ENCODE measurements at regions not wholly inside any gene's neighbourhood (a gene's known extent, or its start where the extent isn't known, plus 50 kb on each side); places are given as distances from the start of the nearest gene placed in this dataset.
A peak's percentile ranks its signal among the peaks of the same experiment; 100 is the strongest.

- TF ChIP-seq EGR1 (IDR thresholded peaks at IDR 0.05; ENCODE audit: borderline replicate concordance in 1 of 2, low read depth in 2 of 2, low read length in 2 of 2) (no peak), FOXK2 (IDR thresholded peaks at IDR 0.05) (no peak), SMAD5 (IDR thresholded peaks at IDR 0.05; ENCODE audit: low read depth) (no peak), ZNF207 (IDR thresholded peaks at IDR 0.05; ENCODE audit: borderline replicate concordance) (no peak), DPF2 (IDR thresholded peaks at IDR 0.05) (peak; percentile 54; the same call in 1 of the 2 replicates), NBN (IDR thresholded peaks at IDR 0.05) (0 out of 2 replicates have a peak, but pooled peaks have one; percentile 27), SPI1 (IDR thresholded peaks at IDR 0.05; ENCODE audit: borderline replicate concordance, insufficient read depth, low read depth, low read length) (peak; percentile 56; the same call in 1 of the 2 replicates), FOXM1 (IDR thresholded peaks at IDR 0.05; ENCODE audit: low read depth, low read length) (no peak), TCF7 (IDR thresholded peaks at IDR 0.05; ENCODE audit: borderline replicate concordance) (no peak), ZBTB40 (IDR thresholded peaks at IDR 0.05; ENCODE audit: borderline replicate concordance) (no peak), SIN3A (IDR thresholded peaks at IDR 0.05; ENCODE audit: low read depth, low read length) (no peak)
- TF ChIP-seq, protein P1, sequence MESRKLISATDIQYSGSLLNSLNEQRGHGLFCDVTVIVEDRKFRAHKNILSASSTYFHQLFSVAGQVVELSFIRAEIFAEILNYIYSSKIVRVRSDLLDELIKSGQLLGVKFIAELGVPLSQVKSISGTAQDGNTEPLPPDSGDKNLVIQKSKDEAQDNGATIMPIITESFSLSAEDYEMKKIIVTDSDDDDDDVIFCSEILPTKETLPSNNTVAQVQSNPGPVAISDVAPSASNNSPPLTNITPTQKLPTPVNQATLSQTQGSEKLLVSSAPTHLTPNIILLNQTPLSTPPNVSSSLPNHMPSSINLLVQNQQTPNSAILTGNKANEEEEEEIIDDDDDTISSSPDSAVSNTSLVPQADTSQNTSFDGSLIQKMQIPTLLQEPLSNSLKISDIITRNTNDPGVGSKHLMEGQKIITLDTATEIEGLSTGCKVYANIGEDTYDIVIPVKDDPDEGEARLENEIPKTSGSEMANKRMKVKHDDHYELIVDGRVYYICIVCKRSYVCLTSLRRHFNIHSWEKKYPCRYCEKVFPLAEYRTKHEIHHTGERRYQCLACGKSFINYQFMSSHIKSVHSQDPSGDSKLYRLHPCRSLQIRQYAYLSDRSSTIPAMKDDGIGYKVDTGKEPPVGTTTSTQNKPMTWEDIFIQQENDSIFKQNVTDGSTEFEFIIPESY (IDR thresholded peaks at IDR 0.05), result no peak
- TF ChIP-seq, protein P2, sequence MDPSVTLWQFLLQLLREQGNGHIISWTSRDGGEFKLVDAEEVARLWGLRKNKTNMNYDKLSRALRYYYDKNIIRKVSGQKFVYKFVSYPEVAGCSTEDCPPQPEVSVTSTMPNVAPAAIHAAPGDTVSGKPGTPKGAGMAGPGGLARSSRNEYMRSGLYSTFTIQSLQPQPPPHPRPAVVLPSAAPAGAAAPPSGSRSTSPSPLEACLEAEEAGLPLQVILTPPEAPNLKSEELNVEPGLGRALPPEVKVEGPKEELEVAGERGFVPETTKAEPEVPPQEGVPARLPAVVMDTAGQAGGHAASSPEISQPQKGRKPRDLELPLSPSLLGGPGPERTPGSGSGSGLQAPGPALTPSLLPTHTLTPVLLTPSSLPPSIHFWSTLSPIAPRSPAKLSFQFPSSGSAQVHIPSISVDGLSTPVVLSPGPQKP (IDR thresholded peaks at IDR 0.05; ENCODE audit: low read depth, low read length), result no peak
Observed at GRCh38 chr6:88290411-88290810, 124.3 kb upstream of the CNR1 start (continued).
